ENCODE measurements at regions not wholly inside any gene's neighbourhood (a gene's known extent, or its start where the extent isn't known, plus 50 kb on each side); places are given as distances from the start of the nearest gene placed in this dataset.

DNA sequence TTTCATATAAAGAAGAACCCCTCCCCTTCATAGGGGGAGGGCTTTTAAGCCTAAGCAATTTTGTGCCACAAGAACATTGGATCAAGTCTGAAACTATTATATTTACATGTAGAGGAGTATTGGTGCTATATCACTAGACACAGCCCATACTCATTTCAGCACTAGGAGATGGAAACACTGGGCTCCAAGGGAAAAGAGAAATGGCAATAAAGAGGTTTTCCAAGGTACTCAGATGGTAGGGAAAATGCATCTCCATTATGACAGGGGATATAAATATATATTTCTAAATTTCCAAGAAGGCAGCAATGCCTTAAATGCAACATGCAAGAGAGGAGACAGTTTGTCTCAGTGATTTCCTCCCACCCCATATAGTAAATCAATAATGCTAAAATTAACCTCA is 209.0 kb downstream of the RAB38 start:
- TF ChIP-seq, protein P1, sequence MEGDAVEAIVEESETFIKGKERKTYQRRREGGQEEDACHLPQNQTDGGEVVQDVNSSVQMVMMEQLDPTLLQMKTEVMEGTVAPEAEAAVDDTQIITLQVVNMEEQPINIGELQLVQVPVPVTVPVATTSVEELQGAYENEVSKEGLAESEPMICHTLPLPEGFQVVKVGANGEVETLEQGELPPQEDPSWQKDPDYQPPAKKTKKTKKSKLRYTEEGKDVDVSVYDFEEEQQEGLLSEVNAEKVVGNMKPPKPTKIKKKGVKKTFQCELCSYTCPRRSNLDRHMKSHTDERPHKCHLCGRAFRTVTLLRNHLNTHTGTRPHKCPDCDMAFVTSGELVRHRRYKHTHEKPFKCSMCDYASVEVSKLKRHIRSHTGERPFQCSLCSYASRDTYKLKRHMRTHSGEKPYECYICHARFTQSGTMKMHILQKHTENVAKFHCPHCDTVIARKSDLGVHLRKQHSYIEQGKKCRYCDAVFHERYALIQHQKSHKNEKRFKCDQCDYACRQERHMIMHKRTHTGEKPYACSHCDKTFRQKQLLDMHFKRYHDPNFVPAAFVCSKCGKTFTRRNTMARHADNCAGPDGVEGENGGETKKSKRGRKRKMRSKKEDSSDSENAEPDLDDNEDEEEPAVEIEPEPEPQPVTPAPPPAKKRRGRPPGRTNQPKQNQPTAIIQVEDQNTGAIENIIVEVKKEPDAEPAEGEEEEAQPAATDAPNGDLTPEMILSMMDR (conservative IDR thresholded peaks at IDR 0.05): no peak

More for the DNA sequence above, 209.0 kb downstream of the RAB38 start:
- no peak overlapping the region for H3K4me2 ChIP-seq (ENCODE audit: insufficient read depth, insufficient read length, low read length)
- DNase-seq: no peak
- no peak overlapping the region for H2AK5ac ChIP-seq (ENCODE audit: insufficient read length, low read length)
- H3K18ac ChIP-seq (ENCODE audit: insufficient read length, low read depth, low read length): no peak overlapping the region
- Mint-ChIP-seq H3K36me3 (ENCODE audit: insufficient read depth in 1 of 3, low read depth in 3 of 3) (no peaks in the 10 kb centered on the region), H3K4me3 (no peak overlapping the region), H3K27ac (no peak overlapping the region), H3K4me1 (peaks cover 21 to 27% of the 10 kb centered on the region in 2 experiments), H3K9me3 (no peaks in the 10 kb centered on the region), H3K27me3 (ENCODE audit: low read depth) (no peaks in the 10 kb centered on the region; the same call in 1 of the 2 replicates)
- H3K56ac ChIP-seq (ENCODE audit: insufficient read length, low read depth, low read length): no peak overlapping the region
- H2BK20ac ChIP-seq (ENCODE audit: low read depth, low read length, poor library complexity, severe bottlenecking): no peak overlapping the region
- no peaks in the 10 kb centered on the region for H3K79me1 ChIP-seq (ENCODE audit: insufficient read depth, low read depth, low read length, poor library complexity, severe bottlenecking)
- no peaks in the 10 kb centered on the region for H3K9me3 ChIP-seq (ENCODE audit: control insufficient read depth, low read depth, low read length)
- H3K79me2 ChIP-seq (ENCODE audit: insufficient read depth, low read length): no peaks in the 10 kb centered on the region
- H4K91ac ChIP-seq (ENCODE audit: insufficient read length, low read depth, low read length): no peak overlapping the region
- H4K5ac ChIP-seq (ENCODE audit: insufficient read length, low read depth, low read length): no peak overlapping the region
- no peaks in the 10 kb centered on the region; the same call in 1 of the 2 replicates for H3K4me1 ChIP-seq (ENCODE audit: insufficient read depth, low read length)
- no peak overlapping the region for H2BK15ac ChIP-seq (ENCODE audit: low read depth, low read length)
- H2BK120ac ChIP-seq (ENCODE audit: low read depth, low read length, poor library complexity, severe bottlenecking): no peak overlapping the region
- no peak overlapping the region for H3T11ph ChIP-seq (ENCODE audit: low read length)
- no peak overlapping the region for H2BK5ac ChIP-seq (ENCODE audit: insufficient read length, low read length)
- H4K20me1 ChIP-seq (ENCODE audit: control insufficient read depth, insufficient read depth, insufficient read length): no peaks in the 10 kb centered on the region
- no peak overlapping the region for H3K27ac ChIP-seq (ENCODE audit: insufficient read length, low read depth, low read length)
- no peaks in the 10 kb centered on the region for H3K27me3 ChIP-seq (ENCODE audit: insufficient read depth, low read length)
- no peaks in the 10 kb centered on the region for H3K23me2 ChIP-seq (ENCODE audit: insufficient read length, low read depth, low read length, poor library complexity, severe bottlenecking)
- H3K9ac ChIP-seq (ENCODE audit: extremely low read depth, insufficient read length, low read length): no peak overlapping the region
- H2BK12ac ChIP-seq (ENCODE audit: insufficient read length, low read depth, low read length): no peak overlapping the region
- H3K23ac ChIP-seq (ENCODE audit: insufficient read length, low read depth, low read length): no peak overlapping the region
- H4K8ac ChIP-seq (replicated peaks; ENCODE audit: insufficient read length, low read depth, low read length): no peak overlapping the region
- no peak overlapping the region for H3K4ac ChIP-seq (ENCODE audit: low read depth, low read length)
- H2AFZ ChIP-seq (ENCODE audit: low read length): no peak overlapping the region
- H3K14ac ChIP-seq (ENCODE audit: insufficient read depth, low read length): no peak overlapping the region

All from H9 (cell line).